Body of pancreas (tissue), 4 donors: ENCODE measurements at regions not wholly inside any gene's neighbourhood (a gene's known extent, or its start where the extent isn't known, plus 50 kb on each side); places are given as distances from the start of the nearest gene placed in this dataset.

Experiments
- ATAC-seq: fragments of 150-250 bp; one replicate; pipeline ENCODE4 v1.9.1; 2016
- DNase-seq, 4 donors: peaks; one replicate each; pipeline ENCODE4 v3.0.0-alpha.2; 2019
- H3K27ac ChIP-seq, 4 donors: fragments of 200-600 bp; sonication (generic); 1 replicate in 3 of 4; 2 replicates in 1 of 4; pipeline versions ENCODE4 v1.5.1 to v1.6.1; 2016 to 2019; ENCODE audit warnings: mild to moderate bottlenecking in 1 of 4, mixed read lengths in 1 of 4, moderate library complexity in 1 of 4
- H3K27me3 ChIP-seq, 2 donors: fragments of 200-600 bp; sonication (generic); one replicate each; pipeline ENCODE4 v1.6.0; 2016; ENCODE audit warnings: mild to moderate bottlenecking in 1 of 2
- H3K36me3 ChIP-seq, 2 donors: fragments of 200-600 bp; sonication (generic); replicated peaks in 1 of 2; 2 replicates each; pipeline ENCODE4 v1.5.1; 2016; ENCODE audit warnings: low read depth in 2 of 2; ENCODE audit not compliant: insufficient read depth in 1 of 2
- H3K4me1 ChIP-seq: fragments of 200-600 bp; sonication (generic); one replicate; pipeline ENCODE4 v1.6.0; 2016
- H3K4me3 ChIP-seq, 2 donors: fragments of 200-600 bp; sonication (generic); 1 replicate in 1 of 2; 2 replicates in 1 of 2; pipeline ENCODE4 v1.5.1; 2016 to 2019
- H3K9me3 ChIP-seq, 3 donors: fragments of 200-600 bp; sonication (generic); 1 replicate in 2 of 3; 2 replicates in 1 of 3; pipeline ENCODE4 v1.5.1; 2016
- CTCF ChIP-seq, 7 experiments: fragments of 450-650 bp in 4 of 7; fragments of 200-600 bp in 3 of 7; sonication (generic) in 3 of 7; IDR thresholded peaks; one replicate each; pipeline ENCODE4 v1.5.1; 2016 to 2019; ENCODE audit warnings: antibody characterized with exemption in 7 of 7
- POLR2A ChIP-seq, 3 donors: fragments of 450-650 bp; IDR thresholded peaks; one replicate each; pipeline ENCODE4 v1.6.1; 2016; ENCODE audit warnings: antibody characterized with exemption in 3 of 3, mild to moderate bottlenecking in 2 of 3
- whole genome bisulfite sequencing, 2 donors: methylation state at CpG; one replicate each; pipeline ENCODE4 v1.1.5; 2017; 5-methylcytosine and 5-hydroxymethylcytosine counted together
- intact Hi-C: fragments of 100-400 bp; cut with DNase I; formaldehyde crosslinking; loops from one replicate; pipeline ENCODE4 v1.15.1; 2023

- intact Hi-C loops, result no loop called here
Observed at GRCh38 chr20:61114493-61115175, 137.4 kb upstream of the CDH4 start.

DNA sequence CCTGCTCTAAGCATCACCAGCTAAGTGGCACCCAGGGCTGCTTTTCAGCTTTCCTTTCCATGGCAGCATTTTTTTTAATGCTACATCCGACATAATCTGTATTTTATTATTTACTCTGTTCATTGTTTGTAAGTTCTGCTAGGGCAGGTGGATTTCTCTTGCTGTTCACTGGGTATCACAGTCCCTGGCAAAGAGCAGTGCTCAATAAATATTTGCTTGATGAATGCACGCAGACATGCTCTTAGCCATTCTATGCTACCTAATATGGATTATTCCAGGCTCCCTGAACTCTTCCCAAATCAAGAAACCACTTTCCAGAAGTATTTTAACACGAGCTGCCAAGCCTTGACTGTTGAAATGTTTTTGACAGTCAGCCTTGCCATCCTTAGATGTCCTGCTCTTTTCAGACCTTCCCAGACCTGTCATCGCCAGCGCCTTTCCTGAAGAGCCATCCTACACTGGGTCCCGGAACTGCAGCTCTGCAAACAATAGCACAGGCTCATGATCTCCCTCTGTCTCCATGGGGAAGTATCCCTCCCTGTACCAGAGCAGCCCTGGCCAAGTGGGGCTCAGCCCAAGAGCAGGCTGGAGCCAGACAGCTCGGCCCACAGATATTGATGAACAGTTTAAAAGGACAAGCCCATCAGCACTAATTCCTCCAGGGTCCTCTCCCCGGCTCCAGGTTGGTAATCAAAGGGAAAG is 136.5 kb upstream of the CDH4 start:
- Histone ChIP-seq H3K4me1 (no peaks in the 10 kb centered on the region), H3K27me3 (no peaks in the 10 kb centered on the region), H3K4me3 (no peak overlapping the region), H3K27ac (no peak overlapping the region), H3K9me3 (no peaks in the 10 kb centered on the region), H3K36me3 (no peaks in the 10 kb centered on the region)
- TF ChIP-seq CTCF (IDR thresholded peaks at IDR 0.05) (no peak), POLR2A (IDR thresholded peaks at IDR 0.05) (no peak)
- ATAC-seq, result no peak
- DNase-seq, result no peak
- intact Hi-C loops, result no loop called here
- 30 to 40% methylated on average over 7 to 8 of the region's 8 CpGs for WGBS, 2 donors

More at GRCh38 chr20:61114493-61115175, 137.4 kb upstream of the CDH4 start:
- no peaks in the 10 kb centered on the region for H3K36me3 ChIP-seq
- no peak overlapping the region for H3K4me3 ChIP-seq
- H3K4me1 ChIP-seq, result no peaks in the 10 kb centered on the region
- no peaks in the 10 kb centered on the region for H3K27me3 ChIP-seq
- no peak for TF ChIP-seq POLR2A (IDR thresholded peaks at IDR 0.05)
- TF ChIP-seq CTCF (IDR thresholded peaks at IDR 0.05), result no peak
- no peaks in the 10 kb centered on the region for H3K9me3 ChIP-seq
- DNase-seq (no peak), ATAC-seq (no peak)
- WGBS, 2 donors, result 70 to 72% methylated on average over 18 of the region's 18 CpGs
- no peak overlapping the region for H3K27ac ChIP-seq

- Histone ChIP-seq H3K36me3 (no peaks in the 10 kb centered on the region), H3K27ac (no peak overlapping the region), H3K9me3 (no peaks in the 10 kb centered on the region), H3K27me3 (no peaks in the 10 kb centered on the region), H3K4me3 (no peak overlapping the region), H3K4me1 (no peaks in the 10 kb centered on the region)
- WGBS, 2 donors, result 18 to 24% methylated on average over 5 of the region's 5 CpGs
- intact Hi-C loops, result no loop called here
- no peak for DNase-seq
- ATAC-seq, result no peak
- no peak for TF ChIP-seq POLR2A (IDR thresholded peaks at IDR 0.05)
- no peak for TF ChIP-seq CTCF (IDR thresholded peaks at IDR 0.05)
Observed at GRCh38 chr20:61117725-61118124, 134.3 kb upstream of the CDH4 start.

GRCh38 chr20:61118429-61119224 is 133.4 kb upstream of the CDH4 start:
- no peaks in the 10 kb centered on the region for H3K36me3 ChIP-seq
- H3K4me3 ChIP-seq, result no peak overlapping the region
- no peaks in the 10 kb centered on the region for H3K27me3 ChIP-seq
- H3K9me3 ChIP-seq, result no peaks in the 10 kb centered on the region
- H3K4me1 ChIP-seq, result no peaks in the 10 kb centered on the region
- WGBS, 2 donors, result 60 to 65% methylated on average over 14 of the region's 14 CpGs
- no peak overlapping the region for H3K27ac ChIP-seq
- intact Hi-C loops, result no loop called here
- TF ChIP-seq CTCF (IDR thresholded peaks at IDR 0.05) (no peak), POLR2A (IDR thresholded peaks at IDR 0.05) (no peak)
- no peak for ATAC-seq
- DNase-seq, result no peak
